Suppressor macrophage treated with lipopolysaccharide for 1 hour (primary cell): ENCODE measurements at regions not wholly inside any gene's neighbourhood (a gene's known extent, or its start where the extent isn't known, plus 50 kb on each side); places are given as distances from the start of the nearest gene placed in this dataset.
A peak's percentile ranks its signal among the peaks of the same experiment; 100 is the strongest.

Experiments used
- DNase-seq, 3 donors: peaks; one replicate each; pipeline ENCODE4 v3.0.0-alpha.2; 2020 to 2022

DNA sequence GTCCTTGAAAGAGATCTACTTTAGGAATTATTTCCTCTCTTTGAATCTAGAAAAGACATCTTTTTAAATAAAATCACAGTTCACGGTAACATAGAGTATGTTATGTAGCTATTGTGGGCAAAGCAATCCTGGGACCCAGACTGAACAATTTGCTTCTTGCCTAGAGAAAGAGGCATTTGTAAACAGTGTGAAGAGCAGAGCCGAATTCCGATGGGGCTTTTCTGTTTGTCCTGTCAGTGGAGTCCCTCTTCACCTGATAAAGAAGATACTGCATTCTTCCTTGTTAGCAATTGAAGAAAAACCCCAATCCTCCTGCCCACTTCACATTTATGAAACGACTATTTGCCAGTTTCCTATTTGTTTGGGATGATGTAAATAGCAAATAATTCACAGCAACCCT lies 462.9 kb downstream of the WDR72 start:
- no peak for DNase-seq

DNA sequence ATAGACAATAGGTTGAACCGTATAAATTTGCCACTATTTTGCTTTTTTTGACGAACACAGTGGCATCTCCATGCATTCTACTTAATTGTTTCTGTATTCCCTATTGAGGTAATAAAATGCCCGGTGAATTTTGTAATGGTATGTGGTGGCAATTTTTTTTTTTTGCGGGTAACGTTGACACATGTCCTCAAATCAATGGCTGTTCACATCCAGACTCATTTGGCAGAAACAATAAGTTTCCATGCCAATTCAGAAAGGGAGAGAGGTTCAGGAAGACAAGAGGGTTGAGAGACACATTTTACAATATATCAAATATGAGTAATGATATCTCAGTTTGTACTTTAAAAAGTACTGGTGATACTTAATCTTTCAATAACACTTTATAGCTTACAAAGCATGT lies 463.9 kb downstream of the WDR72 start:
- DNase-seq, result no peak

DNA sequence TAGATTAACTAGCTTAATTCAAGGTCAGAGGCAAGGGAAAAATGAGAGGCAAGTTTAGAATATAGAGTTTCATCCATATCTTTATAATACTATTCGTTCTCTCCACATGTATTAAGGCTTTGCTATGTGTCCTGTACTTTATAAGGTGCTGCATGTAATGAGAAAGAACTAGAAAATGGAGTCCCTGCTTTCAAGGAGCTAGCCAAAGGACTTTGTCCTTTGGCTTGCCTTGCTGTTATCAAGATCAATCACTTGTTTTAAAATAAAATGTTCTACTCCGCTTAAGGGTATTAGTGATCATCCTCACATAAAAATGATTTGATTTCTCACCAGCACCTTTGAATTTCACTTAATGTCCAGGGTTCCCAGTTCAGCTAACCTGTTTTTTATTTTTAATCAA lies 470.9 kb downstream of the WDR72 start:
- DNase-seq, result no peak

DNA sequence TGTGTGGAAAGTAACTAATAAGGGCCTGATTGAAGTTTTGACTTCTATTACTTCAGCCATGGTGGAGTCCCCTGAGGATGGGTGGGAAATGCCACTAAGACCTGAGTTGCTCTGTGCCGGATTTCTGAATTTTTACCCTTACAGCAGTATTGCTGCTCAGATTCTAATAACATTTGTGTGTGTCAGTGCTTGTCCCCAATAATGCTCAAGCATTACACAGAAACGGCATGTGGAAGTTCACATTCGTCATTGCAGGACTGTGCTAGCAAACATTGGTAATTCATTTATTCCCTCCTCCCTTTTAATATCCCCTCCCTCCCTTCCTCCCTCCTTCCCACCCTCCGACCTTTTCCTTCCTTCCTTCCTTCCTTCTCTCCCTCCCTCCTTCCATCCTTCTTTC lies 484.5 kb upstream of the ONECUT1 start:
- no peak for DNase-seq

DNA sequence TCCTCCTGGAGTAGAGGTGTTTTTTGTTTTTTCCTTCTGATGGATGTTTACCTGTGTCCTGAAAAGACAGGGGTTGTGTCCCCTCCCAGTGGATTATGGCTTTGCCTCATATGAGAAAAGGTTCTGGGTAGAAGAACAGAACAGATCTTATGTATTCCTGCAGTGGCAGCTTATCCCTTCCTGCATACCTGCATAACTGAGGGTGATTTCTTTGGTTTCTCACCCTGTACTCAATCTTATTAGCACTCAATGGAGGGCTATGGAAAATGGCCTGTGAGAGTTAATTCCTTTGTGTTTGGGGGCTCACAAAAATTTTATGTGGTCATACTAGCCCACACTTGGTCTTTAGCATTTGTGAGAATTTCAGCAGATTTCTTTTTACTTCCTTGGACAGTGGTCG lies 482.0 kb upstream of the ONECUT1 start:
- no peak for DNase-seq

DNA sequence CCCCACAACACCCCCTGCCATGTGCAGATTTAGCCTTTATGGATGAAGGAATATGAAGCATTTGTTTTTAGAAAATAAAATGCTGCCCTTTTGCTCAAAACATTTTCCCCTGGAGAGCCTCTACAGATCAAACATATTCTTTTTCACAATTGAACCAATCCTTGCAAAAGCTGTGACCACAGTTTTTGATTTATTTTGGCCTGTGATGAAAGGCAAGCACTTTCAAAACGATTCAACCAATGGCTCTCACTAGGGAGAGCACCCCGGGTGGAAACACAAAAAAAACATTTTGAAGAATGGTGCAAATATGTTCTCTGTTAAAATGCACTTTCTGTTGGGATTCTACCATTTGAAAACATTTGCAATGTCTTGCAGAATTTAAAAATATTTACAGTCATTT lies 476.0 kb upstream of the ONECUT1 start:
- no peak for DNase-seq

DNA sequence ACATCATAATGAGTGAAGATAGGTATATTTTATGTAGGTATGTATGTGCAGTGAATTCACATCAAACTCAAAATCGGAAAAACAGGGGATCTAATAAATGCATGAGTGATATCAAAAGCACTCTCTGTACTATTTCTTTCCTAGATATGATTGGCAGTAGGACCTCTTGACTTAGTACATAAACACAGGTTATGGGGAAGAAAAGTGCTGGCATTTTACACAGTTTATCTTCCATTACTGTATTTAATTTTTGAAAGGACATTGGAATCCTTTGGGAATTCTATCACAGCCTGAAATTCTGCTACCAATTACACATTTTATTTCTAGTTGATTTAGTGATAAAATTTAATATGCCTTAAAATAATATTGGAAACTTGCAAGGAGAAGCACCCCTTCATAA lies 470.5 kb upstream of the ONECUT1 start:
- DNase-seq, result no peak

DNA sequence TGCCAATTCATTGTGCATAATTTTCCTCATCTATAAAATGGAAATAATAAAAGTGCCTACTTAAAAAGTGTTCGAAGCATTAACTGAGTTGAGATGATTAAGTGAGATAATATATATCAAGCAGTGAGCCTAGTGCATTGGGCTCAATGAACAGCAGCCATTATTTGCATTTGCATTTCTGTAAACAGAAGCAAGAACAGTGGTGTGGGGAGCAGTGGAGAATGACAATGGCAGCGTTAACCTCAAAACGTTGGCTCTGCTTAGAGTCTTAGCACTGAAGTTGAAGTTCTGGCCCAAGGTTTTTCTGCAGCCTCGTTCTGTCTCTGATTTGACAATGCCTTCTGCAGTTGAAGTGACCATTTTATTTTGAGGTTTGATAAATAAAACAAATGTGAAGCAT lies 466.3 kb upstream of the ONECUT1 start:
- no peak for DNase-seq

DNA sequence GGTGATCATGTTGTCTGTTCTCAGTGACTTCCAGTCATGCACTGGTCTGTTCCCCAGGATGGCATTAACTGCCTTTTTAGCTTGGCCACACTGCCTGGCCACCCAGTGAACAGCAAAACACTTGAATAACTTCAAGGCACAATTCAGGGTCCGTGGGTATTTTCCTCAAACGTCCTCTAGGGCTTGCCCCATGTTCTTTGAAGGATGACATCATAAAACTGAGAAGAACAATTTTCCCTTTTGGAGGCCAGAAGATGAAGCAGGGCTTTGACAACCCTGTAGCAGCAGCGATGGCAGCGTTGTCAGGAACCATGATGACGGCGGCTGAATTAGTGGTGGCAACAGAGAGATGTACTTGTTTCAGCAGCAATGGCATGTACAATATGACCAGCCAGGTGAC lies 465.9 kb upstream of the ONECUT1 start:
- no peak for DNase-seq

DNA sequence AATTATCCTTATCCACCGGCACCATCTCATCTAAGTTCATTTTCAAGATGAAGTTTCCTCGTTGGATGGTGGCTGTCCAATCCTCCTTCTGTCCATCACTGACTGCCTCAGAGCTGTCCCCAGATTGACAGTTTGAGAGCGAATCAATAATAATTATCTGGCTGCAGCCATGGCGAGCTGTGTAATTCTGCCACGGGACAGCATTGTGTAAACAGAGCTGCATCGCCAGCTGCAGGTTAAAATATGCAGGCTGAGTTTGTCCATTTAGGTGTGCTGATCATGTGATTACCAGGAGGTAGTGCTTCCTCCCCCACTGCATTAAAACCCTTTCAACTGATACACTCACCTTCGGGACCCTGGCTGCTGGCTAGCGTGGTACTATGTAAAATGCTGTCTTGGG lies 461.9 kb upstream of the ONECUT1 start:
- DNase-seq, result no peak

DNA sequence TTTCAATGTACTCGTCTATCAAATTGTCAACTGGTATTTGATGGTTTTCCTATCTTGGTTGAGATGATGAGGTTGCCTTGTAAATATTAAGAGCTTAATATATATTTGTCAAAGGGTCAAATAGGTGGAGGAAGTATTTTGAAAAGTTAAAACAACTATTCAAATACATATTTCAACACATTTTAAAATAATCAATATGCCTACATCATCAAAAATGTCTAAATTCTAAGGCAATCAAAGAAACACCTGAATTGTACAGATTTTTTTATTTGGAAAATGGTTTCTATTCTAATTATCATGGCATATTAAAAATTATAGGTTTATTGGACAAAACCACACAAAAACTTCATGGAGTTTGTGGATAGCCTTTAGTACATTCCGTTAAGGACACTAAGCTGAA lies 461.4 kb upstream of the ONECUT1 start:
- DNase-seq, result no peak

DNA sequence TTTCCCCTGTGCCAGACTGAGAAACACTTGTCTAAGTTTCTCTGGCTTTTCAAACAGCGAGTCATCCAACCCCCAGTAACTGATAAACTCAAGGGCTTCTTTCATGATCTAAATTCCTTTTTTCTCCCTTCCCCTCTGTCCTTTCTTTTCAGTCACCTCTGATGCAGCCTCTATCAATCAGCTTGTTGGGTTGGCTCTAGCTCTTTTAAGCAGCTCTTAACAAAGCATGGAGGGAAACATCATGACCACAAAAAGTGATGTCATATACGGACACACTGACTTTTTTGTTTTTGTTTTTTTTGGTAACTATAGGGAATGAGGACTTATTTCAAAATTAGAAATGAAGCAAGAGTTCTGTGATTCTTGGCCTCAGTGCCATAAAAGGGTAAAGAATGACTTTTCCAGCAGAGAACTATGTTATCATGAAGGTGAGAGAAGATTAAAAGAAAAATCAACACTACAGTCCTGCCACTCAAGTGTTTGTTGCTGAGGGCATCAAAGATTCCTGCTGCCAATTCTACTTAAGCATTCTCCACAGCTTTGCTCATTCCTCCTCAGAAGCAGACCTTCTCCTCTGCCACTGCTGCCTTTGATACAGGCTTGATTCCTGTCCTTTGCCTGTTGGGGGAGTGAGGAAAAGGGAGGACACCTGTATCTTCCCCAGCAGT lies 457.0 kb upstream of the ONECUT1 start:
- no peak for DNase-seq

DNA sequence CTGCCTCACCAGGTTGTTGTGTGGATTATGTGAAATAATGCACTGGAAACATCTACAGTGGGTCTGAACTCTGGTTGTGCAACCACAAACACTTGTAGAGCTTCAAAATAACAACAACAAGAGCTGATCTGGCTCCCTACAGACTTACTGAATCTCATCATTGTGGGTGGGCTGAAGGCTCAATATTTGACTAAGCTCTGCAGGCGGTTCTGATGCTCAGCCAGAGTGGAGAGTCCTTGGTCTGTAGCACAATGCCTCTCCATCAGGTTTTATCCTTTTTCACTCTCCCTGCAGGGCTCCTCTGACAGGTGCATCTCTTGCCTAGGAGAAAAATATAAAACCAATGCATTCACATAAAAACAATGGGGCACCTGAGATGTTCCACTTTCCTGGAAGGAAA lies 456.3 kb upstream of the ONECUT1 start:
- no peak for DNase-seq

DNA sequence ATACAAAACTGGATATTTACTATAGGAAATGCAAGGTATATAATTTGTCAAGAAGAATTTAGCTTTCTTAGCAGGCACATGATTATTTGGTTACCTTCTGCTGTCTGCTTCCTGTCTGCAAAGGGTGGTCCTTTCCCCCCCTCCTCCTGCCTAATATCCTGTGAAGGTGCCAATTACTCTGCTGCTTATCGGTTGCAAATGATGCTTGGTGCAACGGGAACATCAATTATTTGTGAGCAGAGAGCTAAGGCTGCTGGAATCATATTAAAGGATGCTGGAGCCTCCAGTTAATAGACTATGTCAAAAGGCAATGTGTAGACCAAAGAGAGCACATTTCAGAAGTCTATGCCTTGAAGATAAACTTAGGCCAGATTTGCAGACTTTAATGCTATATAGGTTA lies 443.7 kb upstream of the ONECUT1 start:
- no peak for DNase-seq

DNA sequence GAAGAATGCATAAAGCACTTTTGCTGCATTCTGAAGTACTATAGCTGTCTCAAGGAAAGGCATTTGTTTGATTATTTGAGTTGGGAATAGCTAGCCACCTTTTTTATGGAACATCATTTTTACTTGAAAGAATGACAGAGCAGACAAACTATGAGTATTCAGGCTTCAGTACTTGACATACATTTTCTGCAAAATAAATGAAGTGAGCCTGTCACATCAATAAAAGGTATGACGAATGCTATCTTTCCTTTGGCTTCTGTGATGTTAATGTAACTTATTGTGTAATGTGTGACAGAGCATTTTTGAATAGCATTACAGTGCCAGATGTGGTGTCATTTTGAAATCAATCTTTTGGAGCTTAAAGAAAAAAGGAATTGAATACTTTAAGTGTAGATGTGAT lies 440.3 kb upstream of the ONECUT1 start:
- DNase-seq, result no peak

DNA sequence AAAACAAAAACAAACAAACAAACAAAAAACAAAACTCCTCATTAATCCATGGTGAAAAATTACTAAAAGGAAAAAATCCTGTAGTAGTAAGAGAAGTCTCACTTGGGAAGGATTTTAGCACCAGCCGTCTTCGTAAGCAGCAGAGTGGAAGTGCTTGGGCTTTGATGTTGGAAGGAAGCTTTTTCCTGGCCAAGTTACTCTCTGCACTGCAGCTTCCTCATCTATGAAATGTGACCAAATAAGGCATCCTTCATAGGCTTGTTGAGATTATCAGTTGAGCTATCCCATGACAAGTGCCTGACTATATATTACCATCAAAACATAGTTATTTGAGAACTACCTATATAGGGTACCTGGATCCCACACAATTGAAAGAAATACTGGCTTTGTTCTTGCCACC lies 436.4 kb upstream of the ONECUT1 start:
- no peak for DNase-seq

DNA sequence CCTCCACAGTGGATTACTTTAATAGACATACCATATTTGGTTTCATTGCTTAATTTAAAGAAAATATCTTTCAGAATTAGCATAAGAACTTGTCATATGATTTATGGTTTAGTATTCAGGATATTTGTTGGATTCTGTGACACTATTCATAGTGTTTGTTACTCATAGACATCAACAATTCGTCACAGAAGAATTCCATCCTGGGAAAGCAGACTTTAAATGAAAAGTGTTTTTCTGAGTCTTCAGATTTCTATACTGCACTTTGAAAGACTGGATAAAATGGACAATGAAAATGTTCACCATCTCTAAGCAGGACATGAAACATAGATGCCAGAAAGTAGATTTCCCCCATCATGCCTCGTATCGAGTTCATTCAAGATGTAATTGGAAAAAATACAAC lies 435.6 kb upstream of the ONECUT1 start:
- DNase-seq, result no peak

DNA sequence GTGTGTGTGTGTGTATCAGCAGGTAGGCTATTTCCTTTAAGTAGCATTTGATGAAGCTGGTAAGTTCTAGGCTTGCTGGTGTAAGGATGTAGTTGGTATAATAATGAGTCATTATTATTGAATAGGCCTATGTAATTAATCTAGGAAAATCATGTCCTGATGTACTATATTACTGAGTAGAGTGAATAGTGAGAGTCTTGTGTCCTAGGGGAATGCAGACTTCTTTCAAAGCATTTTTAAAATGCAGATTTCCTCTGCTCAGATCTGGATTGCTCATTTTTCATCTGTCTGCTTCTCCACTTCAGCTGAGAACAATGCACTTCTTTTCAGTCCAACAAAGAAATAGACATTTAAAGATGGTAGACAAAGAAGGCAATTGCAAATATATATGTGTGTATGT lies 434.2 kb upstream of the ONECUT1 start:
- no peak for DNase-seq

DNA sequence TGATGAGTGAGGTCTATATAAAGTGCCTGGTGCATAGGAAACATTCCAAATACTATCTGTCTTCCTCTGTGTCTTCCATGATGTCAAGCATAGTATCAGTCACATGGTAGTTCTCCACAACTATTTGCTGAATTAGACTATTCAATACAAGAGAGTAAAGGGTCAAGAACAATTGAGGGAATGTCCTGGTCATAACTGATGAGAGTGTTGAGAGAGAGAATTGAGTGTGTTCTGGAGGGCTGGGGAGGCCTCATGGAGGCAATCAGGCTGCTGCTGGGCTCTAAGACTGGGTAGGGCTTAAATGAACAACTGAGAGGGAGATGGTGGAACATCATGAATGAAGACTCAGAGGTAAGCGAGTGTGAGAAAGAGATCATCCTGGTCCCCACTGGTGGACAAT lies 433.7 kb upstream of the ONECUT1 start:
- DNase-seq, result no peak

DNA sequence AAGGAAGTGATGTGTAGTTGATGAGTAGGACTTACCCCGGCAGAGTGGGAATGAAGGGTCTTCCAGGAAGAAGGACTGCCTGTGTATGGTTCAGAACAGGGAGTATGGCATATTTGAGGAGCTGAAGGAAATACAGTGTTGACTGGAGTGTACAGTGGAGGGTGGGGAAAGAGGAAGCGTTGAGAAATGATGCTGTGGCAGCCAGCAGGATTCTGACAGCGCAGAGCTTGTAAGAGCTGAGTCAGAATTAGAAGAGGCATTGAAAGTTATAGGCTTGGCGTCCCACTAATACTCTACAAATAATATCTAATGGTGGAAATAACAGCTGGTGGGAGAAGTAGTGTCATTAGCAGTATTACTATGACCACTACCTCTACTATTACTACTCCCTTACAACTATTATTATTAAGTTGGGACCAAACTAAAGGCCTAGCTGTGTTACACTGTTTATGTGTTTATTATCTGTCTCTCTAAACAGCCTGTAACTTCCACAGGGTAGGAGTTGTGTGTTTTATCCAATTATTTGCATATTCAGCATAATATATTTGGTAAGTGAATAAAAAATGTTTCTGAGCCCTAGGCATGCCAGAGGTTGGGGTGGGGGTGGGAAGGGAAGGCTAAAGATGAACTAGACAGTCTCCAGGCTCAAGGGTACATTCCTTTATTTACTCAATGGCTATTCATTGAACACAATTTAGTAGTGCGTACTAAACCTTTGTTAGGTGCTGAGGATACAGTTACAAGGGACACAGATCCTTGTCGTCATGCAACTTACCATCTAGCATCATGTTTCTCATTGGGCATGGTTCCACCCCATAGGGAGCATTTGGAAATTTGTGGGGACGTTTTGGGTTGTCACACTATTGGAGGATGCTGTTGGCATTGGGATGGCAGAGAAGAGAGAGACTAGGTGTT lies 428.8 kb upstream of the ONECUT1 start:
- DNase-seq, result peak in 1 of 3 donors; percentile 4

DNA sequence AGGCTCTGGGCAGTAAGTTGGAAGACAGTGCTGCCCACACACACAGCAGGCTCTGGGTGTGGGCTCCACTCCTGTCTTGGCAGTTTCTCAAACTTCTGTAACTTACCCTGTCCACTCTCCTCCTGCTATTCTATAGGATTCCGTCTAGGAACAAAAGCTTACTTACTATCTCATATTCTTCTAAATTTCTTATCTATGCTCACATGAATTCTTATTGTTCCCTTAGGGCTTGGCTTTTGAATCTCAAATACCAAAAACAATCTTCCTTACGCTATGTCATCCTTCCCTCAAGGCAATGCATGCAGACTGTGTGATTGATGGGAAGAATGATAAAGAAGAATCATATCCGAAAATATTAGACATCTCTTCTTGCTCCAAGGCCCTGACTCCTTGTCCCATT lies 425.9 kb upstream of the ONECUT1 start:
- DNase-seq, result no peak

DNA sequence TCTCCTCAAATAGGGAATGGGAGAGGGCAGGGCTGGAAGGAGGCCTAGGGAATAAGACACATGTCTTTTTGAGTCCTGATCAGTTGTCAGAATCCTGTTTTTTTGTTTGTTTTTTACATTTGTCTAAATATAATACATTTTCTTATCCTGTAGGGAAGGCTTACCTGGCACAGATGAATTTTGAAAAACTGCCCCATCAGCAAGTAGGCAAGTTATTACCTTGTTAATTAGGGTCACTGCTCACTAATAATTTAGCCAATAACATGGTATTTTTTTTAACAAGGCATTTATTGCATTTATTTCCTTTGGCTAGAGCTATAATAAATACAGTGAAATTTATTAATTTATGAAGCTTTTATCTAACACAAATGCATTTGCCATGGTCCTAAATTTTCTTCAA lies 423.2 kb upstream of the ONECUT1 start:
- no peak for DNase-seq

DNA sequence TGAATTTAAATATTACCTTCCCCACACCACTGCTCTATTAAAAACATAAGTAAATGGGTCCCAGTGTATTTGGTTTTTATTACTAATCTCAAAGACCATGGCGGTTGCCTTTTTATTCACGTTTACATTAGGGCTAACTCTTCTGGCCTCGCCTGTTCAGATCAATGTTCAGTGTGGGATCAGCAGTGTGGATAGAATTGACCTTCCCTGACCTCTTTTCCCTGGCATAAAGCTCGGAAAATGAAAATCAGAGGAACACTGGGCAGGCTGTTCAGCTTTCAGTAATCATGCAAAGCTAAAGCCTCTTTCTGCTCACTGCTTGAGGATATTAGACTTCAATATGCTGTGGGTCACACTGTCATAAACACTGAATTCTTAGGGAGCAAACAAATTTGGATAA lies 422.6 kb upstream of the ONECUT1 start:
- DNase-seq, result no peak

DNA sequence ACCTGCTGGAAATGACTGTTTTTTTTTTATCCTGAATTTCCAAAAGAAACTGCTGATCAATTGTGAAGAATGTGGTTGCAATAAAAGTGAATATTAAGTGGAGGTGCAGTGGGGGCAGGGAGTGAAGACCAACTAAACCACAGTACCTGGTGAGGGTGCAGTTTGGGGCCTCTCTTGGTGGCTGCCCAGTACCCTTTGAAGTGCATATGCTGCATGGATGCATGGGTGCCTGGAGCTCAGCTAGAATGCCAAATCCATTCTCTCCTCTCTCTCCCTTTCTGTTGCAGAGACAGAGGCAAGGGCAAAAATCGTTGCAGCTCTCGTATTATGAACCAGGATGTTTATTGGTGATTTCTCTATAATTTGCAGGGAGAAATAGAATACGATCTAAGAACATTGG lies 420.5 kb upstream of the ONECUT1 start:
- DNase-seq, result no peak
